ENCODE measurements at regions not wholly inside any gene's neighbourhood (a gene's known extent, or its start where the extent isn't known, plus 50 kb on each side); places are given as distances from the start of the nearest gene placed in this dataset.
"Not testable (repeated sequence)": the region's sequence is repeated elsewhere in the genome, so short reads cannot be mapped to it uniquely, and the experiment has no call there.

GRCh38 chr1:193890935-193891334 lies 704.5 kb upstream of the B3GALT2 start:
- no peaks in the 10 kb centered on the region for H3K4me1 Mint-ChIP-seq
- no peak overlapping the region for H3K27ac Mint-ChIP-seq
- ATAC-seq = no peak
- no peaks in the 10 kb centered on the region for H3K27me3 Mint-ChIP-seq
- ChIA-PET POLR2A (no interaction called here), CTCF (no interaction called here)
- no peak overlapping the region for H3K4me3 Mint-ChIP-seq
- intact Hi-C loops (cut with DNase I, micrococcal nuclease) = no loop called here
- no peak for DNase-seq
- H3K36me3 Mint-ChIP-seq (ENCODE audit: low read depth) = peaks cover 2% of the 10 kb centered on the region
- H3K9me3 Mint-ChIP-seq (ENCODE audit: low read depth) = peaks cover 4% of the 10 kb centered on the region

DNA sequence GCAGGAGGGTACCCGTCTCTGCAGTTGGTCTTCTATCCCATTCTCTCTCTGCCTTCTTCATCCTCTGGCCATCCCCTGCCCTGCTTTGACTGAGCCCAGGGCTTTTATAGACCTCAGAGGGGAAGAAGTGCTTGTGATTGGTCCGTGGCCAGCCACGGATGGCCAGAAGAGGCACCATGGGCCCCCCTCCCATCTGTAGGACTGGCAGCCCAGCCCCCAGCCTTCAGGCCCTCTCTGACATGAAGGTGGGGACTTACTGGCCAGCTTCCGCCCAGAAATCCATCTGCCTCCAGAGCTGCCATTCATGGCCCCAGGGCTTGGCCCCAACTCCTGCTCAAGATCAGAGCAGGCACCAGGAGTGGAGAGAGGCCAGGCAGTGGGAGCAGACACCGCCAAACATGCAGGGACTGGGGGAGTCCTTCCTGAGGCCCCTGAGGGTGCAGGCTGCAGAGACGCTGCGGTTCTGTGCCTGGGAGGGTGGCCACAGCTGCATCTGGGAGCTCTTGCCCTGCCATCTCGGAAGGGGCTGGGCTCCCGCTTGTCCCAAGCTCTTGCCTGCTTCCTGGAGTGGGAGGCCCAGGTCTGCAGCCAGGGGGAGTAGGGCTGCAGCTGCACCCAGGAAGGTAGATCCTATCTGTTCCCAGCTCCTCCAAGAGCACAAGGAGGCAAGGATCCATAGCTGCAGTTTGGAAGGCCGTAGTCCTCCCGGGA lies 698.6 kb upstream of the B3GALT2 start:
- DNase-seq (no peak), ATAC-seq (no peak)
- POLR2A ChIA-PET = no interaction called here
- no peak overlapping the region for H3K4me3 Mint-ChIP-seq
- H3K9me3 Mint-ChIP-seq (ENCODE audit: low read depth) = peaks cover 4% of the 10 kb centered on the region
- CTCF ChIA-PET = interaction anchor here (0.7 to 1.0 kb wide), 2 partner anchors 10 to 51 kb away, joined by 3 read pairs; no protein-coding TSS in a partner anchor
- H3K4me1 Mint-ChIP-seq = no peaks in the 10 kb centered on the region
- H3K36me3 Mint-ChIP-seq (ENCODE audit: low read depth) = peaks cover 2% of the 10 kb centered on the region
- no peaks in the 10 kb centered on the region for H3K27me3 Mint-ChIP-seq
- intact Hi-C loops (cut with DNase I, micrococcal nuclease) = no loop called here
- no peak overlapping the region for H3K27ac Mint-ChIP-seq

DNA sequence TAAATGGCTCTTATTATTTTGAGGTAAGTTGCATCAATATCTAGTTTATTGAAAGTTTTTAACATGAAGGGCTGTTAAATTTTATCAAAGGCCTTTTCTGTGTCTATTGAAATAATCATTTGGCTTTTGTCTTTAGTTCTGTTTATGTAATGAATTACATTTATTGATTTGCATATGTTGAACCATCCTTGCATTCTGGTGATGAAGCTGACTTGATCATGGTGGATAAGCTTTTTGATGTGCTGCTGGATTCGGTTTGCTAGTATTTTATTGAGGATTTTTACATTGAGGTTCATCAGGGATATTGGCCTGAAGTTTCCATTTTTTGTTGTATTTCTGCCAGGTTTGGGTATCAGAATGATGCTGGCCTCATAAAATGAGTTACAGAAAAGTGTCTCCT lies 691.5 kb upstream of the B3GALT2 start:
- ATAC-seq; H3K36me3 Mint-ChIP-seq (ENCODE audit: low read depth); H3K27ac Mint-ChIP-seq; H3K27me3 Mint-ChIP-seq; intact Hi-C loops (cut with DNase I, micrococcal nuclease); CTCF ChIA-PET; H3K4me3 Mint-ChIP-seq; DNase-seq; POLR2A ChIA-PET; H3K4me1 Mint-ChIP-seq: not testable (repeated sequence)
- H3K9me3 Mint-ChIP-seq (ENCODE audit: low read depth) = peaks cover 20% of the 10 kb centered on the region

DNA sequence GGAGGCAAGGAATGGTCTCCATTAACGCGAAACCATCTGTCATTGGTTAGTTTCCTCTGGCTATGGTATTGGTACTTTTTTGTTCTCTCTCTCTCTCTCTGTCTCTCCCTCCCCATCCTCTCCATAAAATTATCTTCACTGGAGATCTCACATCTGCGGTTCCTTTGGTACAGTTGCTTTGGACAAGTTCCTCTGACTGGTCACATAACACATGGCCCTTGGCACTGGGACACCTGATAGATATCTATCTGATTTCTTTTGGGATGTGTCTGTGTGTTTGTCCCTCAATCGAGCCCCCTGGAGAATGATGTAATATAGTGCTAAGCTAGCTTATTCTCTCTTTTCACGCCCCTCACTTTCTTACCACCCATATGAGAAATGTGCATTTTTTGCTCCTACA lies 682.0 kb upstream of the B3GALT2 start:
- POLR2A ChIA-PET = no interaction called here
- H3K4me1 Mint-ChIP-seq = no peaks in the 10 kb centered on the region
- CTCF ChIA-PET = no interaction called here

DNA sequence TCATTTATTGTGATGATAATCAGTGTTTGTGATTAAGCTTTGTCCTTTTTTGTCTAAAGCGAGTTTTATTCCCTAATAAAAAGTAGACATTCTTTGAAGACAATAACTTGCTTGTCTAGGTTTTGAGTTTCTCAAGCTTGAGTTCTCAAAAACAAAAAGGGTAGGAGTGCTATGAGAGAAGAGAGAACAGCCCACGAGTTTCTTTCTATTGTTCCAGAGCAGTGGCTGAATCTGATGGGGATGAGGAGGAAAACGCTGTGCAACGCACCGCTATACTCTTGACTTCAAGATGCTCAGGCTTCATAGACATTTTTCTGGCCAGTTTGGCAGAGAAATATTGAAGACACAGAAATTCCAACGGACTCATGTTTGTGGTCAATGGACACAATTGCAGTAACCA lies 669.8 kb upstream of the B3GALT2 start:
- intact Hi-C loops (cut with DNase I, micrococcal nuclease) = no loop called here
- Mint-ChIP-seq H3K36me3 (ENCODE audit: low read depth) (no peaks in the 10 kb centered on the region), H3K27ac (no peak overlapping the region), H3K9me3 (ENCODE audit: low read depth) (peaks cover 6% of the 10 kb centered on the region), H3K27me3 (no peaks in the 10 kb centered on the region), H3K4me1 (peaks cover 2% of the 10 kb centered on the region), H3K4me3 (no peak overlapping the region)
- DNase-seq = no peak
- POLR2A ChIA-PET = no interaction called here
- CTCF ChIA-PET = interaction anchor here (0.6 kb wide), 1 partner anchor 200 kb away, joined by 3 read pairs; no protein-coding TSS in a partner anchor
- no peak for ATAC-seq

More for the DNA sequence above, 682.0 kb upstream of the B3GALT2 start:
- DNase-seq (no peak), ATAC-seq (no peak)
- Mint-ChIP-seq H3K9me3 (ENCODE audit: low read depth) (peaks cover 4% of the 10 kb centered on the region), H3K36me3 (ENCODE audit: low read depth) (peaks cover 2% of the 10 kb centered on the region), H3K4me3 (no peak overlapping the region), H3K27ac (no peak overlapping the region), H3K27me3 (no peaks in the 10 kb centered on the region)
- intact Hi-C loops (cut with DNase I, micrococcal nuclease) = no loop called here

GRCh38 chr1:193850745-193851144 lies 664.3 kb upstream of the B3GALT2 start:
- ATAC-seq = no peak
- intact Hi-C loops (cut with DNase I, micrococcal nuclease) = no loop called here
- H3K4me1 Mint-ChIP-seq = peaks cover 2% of the 10 kb centered on the region
- ChIA-PET CTCF (no interaction called here), POLR2A (no interaction called here)
- no peak overlapping the region for H3K27ac Mint-ChIP-seq
- H3K9me3 Mint-ChIP-seq (ENCODE audit: low read depth) = peaks cover 6% of the 10 kb centered on the region
- no peaks in the 10 kb centered on the region for H3K27me3 Mint-ChIP-seq
- no peak for DNase-seq
- no peaks in the 10 kb centered on the region for H3K36me3 Mint-ChIP-seq (ENCODE audit: low read depth)
- H3K4me3 Mint-ChIP-seq = no peak overlapping the region

DNA sequence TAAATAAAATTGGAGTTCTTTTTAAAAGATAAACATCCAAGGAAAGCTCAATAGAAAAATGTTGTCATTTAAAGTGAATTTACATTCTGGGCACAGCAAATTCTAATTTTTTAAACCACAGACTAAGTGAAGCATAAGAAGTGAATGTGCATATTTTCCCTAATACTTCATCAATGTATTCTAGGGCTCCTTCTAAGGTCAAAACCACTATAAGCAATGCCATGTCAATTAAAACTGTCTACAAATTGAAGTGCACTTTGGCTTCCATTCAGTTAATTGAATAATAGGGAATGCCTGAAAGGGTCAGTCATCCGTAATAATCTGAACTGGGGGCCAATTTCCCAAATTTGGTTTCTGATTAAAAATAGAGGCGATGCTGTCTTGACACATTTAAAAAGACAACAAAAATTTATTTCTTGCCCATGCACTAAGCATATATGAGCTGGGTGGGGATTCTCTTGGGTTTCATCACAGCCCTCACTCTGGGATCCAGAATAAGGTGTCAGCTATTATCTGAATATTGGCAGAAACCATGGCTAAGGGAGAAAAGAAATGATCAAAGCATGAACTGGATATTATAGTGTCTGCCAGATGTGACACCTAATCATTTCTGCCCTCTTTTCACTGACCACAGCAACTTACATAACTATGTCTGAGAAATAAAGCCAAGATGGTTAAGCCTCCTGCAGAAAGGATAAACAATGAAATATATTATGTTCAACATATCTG lies 660.6 kb upstream of the B3GALT2 start:
- no peak for ATAC-seq
- H3K4me3 Mint-ChIP-seq = no peak overlapping the region
- H3K9me3 Mint-ChIP-seq (ENCODE audit: low read depth) = peaks cover 1% of the 10 kb centered on the region
- ChIA-PET CTCF (interaction anchor here (1.6 kb wide), 1 partner anchor 12 kb away, joined by 3 read pairs; no protein-coding TSS in a partner anchor), POLR2A (no interaction called here)
- no peaks in the 10 kb centered on the region for H3K4me1 Mint-ChIP-seq
- intact Hi-C loops (cut with DNase I, micrococcal nuclease) = no loop called here
- H3K27me3 Mint-ChIP-seq = no peaks in the 10 kb centered on the region
- H3K27ac Mint-ChIP-seq = no peak overlapping the region
- no peaks in the 10 kb centered on the region for H3K36me3 Mint-ChIP-seq (ENCODE audit: low read depth)
- no peak for DNase-seq

- Mint-ChIP-seq H3K36me3 (ENCODE audit: low read depth) (no peaks in the 10 kb centered on the region), H3K4me3 (no peak overlapping the region), H3K4me1 (no peaks in the 10 kb centered on the region), H3K27me3 (no peaks in the 10 kb centered on the region), H3K9me3 (ENCODE audit: low read depth) (peaks cover 1% of the 10 kb centered on the region), H3K27ac (no peak overlapping the region)
- DNase-seq (no peak), ATAC-seq (no peak)
- ChIA-PET POLR2A (no interaction called here), CTCF (interaction anchor here (0.6 to 1.6 kb wide), 2 partner anchors 12 to 429 kb away, joined by 3 read pairs; no protein-coding TSS in a partner anchor)
- intact Hi-C loops (cut with DNase I, micrococcal nuclease) = no loop called here
Observed at GRCh38 chr1:193846411-193846810, 660.0 kb upstream of the B3GALT2 start.

DNA sequence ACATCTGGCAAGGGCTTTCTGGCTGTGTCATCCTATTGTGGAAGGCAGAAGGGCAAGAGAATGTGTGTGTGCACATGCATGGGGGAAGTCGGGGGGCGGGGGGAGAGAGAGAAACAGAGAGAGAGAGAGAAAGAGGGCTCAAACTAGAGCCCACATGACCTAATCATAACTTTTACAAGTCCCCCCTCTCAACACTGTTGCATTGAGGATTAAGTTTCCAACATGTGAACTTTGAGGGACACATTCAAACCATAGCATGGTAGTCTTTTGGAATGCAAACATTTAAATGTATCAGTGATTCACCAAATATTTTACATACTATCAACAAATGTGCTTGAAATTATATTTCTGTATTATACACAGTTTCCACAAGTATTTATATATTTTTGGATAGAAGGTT lies 655.4 kb upstream of the B3GALT2 start:
- intact Hi-C loops (cut with DNase I, micrococcal nuclease) = no loop called here
- ChIA-PET POLR2A (no interaction called here), CTCF (no interaction called here)
- ATAC-seq (no peak), DNase-seq (no peak)
- Mint-ChIP-seq H3K36me3 (ENCODE audit: low read depth) (no peaks in the 10 kb centered on the region), H3K9me3 (ENCODE audit: low read depth) (peaks cover 1% of the 10 kb centered on the region), H3K4me3 (no peak overlapping the region), H3K27ac (no peak overlapping the region), H3K27me3 (no peaks in the 10 kb centered on the region), H3K4me1 (no peaks in the 10 kb centered on the region)

GRCh38 chr1:193831465-193831864 lies 645.1 kb upstream of the B3GALT2 start:
- CTCF ChIA-PET = no interaction called here
- intact Hi-C loops (cut with DNase I, micrococcal nuclease) = no loop called here
- POLR2A ChIA-PET = no interaction called here
- no peaks in the 10 kb centered on the region for H3K36me3 Mint-ChIP-seq (ENCODE audit: low read depth)
- DNase-seq (no peak), ATAC-seq (no peak)
- H3K9me3 Mint-ChIP-seq (ENCODE audit: low read depth) = peaks cover 23% of the 10 kb centered on the region
- no peaks in the 10 kb centered on the region for H3K4me1 Mint-ChIP-seq
- no peak overlapping the region for H3K4me3 Mint-ChIP-seq
- no peaks in the 10 kb centered on the region for H3K27me3 Mint-ChIP-seq
- no peak overlapping the region for H3K27ac Mint-ChIP-seq

DNA sequence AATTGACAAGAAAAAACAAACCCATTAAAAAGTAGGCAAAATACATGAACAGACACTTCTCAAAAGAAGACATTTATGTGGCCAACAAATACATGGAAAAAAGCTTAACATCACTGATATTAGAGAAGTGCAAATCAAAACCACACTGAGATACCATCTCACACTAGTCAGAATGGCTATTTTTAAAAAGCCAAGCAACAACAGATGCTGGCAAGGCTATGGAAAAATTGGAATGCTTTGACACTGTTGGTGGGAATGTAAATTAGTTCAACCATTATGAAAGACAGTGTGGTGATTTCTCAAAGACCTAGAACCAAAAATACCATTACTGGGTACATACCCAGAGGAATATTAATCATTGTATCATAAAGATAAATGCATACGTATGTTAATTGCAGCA lies 641.1 kb upstream of the B3GALT2 start:
- POLR2A ChIA-PET = no interaction called here
- Mint-ChIP-seq H3K36me3 (ENCODE audit: low read depth) (no peaks in the 10 kb centered on the region), H3K27me3 (no peaks in the 10 kb centered on the region), H3K9me3 (ENCODE audit: low read depth) (peaks cover 25% of the 10 kb centered on the region), H3K4me1 (no peaks in the 10 kb centered on the region), H3K27ac (no peak overlapping the region), H3K4me3 (no peak overlapping the region)
- DNase-seq = no peak
- ATAC-seq = no peak
- CTCF ChIA-PET = no interaction called here
- intact Hi-C loops (cut with DNase I, micrococcal nuclease) = no loop called here

- H3K27me3 Mint-ChIP-seq = no peaks in the 10 kb centered on the region
- ChIA-PET CTCF (interaction anchor here (0.7 to 0.8 kb wide), 2 partner anchors 13 to 649 kb away, joined by 3 to 4 read pairs; no protein-coding TSS in a partner anchor), POLR2A (no interaction called here)
- no peak overlapping the region for H3K27ac Mint-ChIP-seq
- H3K4me3 Mint-ChIP-seq = no peak overlapping the region
- no peaks in the 10 kb centered on the region for H3K4me1 Mint-ChIP-seq
- H3K9me3 Mint-ChIP-seq (ENCODE audit: low read depth) = peaks cover 4% of the 10 kb centered on the region
- ATAC-seq = no peak
- intact Hi-C loops (cut with DNase I, micrococcal nuclease) = no loop called here
- DNase-seq = no peak
- no peaks in the 10 kb centered on the region for H3K36me3 Mint-ChIP-seq (ENCODE audit: low read depth)
Observed at GRCh38 chr1:193819376-193819775, 633.0 kb upstream of the B3GALT2 start.
